HEK293 (cell line): ENCODE measurements at regions not wholly inside any gene's neighbourhood (a gene's known extent, or its start where the extent isn't known, plus 50 kb on each side); places are given as distances from the start of the nearest gene placed in this dataset.

ENCODE experiments used
- CTCF ChIA-PET: fragments of 350-600 bp; formaldehyde crosslinking; extraction: SDS; loops from one replicate; lab custom pipeline; 2021; ENCODE audit warnings: antibody characterized with exemption; lab: Yijun Ruan, JAX
- POLR2A ChIA-PET: fragments of 300-600 bp; formaldehyde crosslinking; extraction: SDS; loops from one replicate; lab custom pipeline; 2020; ENCODE audit warnings: antibody characterized with exemption, inconsistent platforms; lab: Yijun Ruan, JAX
- H3K27ac ChIP-seq: fragments of 200-500 bp; sonication (Bioruptor generic); 2 replicates; pipeline ENCODE4 v1.5.1; 2014; ENCODE audit warnings: low read depth, low read length, control low read depth, inconsistent platforms; ENCODE audit errors: extremely low read depth
- H3K36me3 ChIP-seq, 2 experiments: fragments of 200-500 bp in 1 of 2; sonication (Bioruptor generic) in 1 of 2; 1 replicate in 1 of 2; 2 replicates in 1 of 2; pipeline ENCODE4 v1.5.1; 2014 to 2017; ENCODE audit warnings: inconsistent platforms in 2 of 2, low read length in 2 of 2; ENCODE audit not compliant: control insufficient read depth in 2 of 2, insufficient read depth in 1 of 2
- H3K4me1 ChIP-seq: fragments of 200-500 bp; sonication (Bioruptor generic); 2 replicates; pipeline ENCODE4 v1.5.1; 2014; ENCODE audit warnings: mild to moderate bottlenecking, low read length, inconsistent platforms; ENCODE audit not compliant: control insufficient read depth, insufficient read depth
- H3K4me3 ChIP-seq: 2 replicates; pipeline ENCODE4 v1.5.1; 2011; ENCODE audit warnings: low read depth, mild to moderate bottlenecking, control low read depth, low read length, moderate library complexity
- H3K9me3 ChIP-seq: fragments of 200-500 bp; sonication (Bioruptor generic); 2 replicates; pipeline ENCODE4 v1.5.1; 2014; ENCODE audit warnings: low read depth, low read length, inconsistent platforms; ENCODE audit not compliant: control insufficient read depth, insufficient read depth
- FEZF1 ChIP-seq: fragments of 450-650 bp; formaldehyde crosslinking; IDR thresholded peaks from 2 replicates; pipeline ENCODE4 v1.5.1; 2016; ENCODE audit warnings: missing biosample characterization, missing genetic modification characterization
- GLIS1 ChIP-seq: fragments of 450-650 bp; formaldehyde crosslinking; IDR thresholded peaks from 2 replicates; pipeline ENCODE4 v1.5.1; 2016; ENCODE audit warnings: missing biosample characterization, missing genetic modification characterization
- KLF8 ChIP-seq: fragments of 450-650 bp; formaldehyde crosslinking; IDR thresholded peaks from 2 replicates; pipeline ENCODE4 v1.5.1; 2016; ENCODE audit warnings: missing biosample characterization, missing genetic modification characterization
- SP2 ChIP-seq: fragments of 450-650 bp; formaldehyde crosslinking; IDR thresholded peaks from 2 replicates; pipeline ENCODE4 v1.5.1; 2016; ENCODE audit warnings: missing biosample characterization, missing genetic modification characterization
- TCF7L2 ChIP-seq: IDR thresholded peaks from 2 replicates; pipeline ENCODE4 v1.6.1; 2011; ENCODE audit warnings: low read depth, mild to moderate bottlenecking, inconsistent platforms, low read length, moderate library complexity, borderline replicate concordance
- YY2 ChIP-seq: fragments of 450-650 bp; formaldehyde crosslinking; IDR thresholded peaks from 2 replicates; pipeline ENCODE4 v1.5.1; 2016; ENCODE audit warnings: missing biosample characterization, missing genetic modification characterization
- ZNF112 ChIP-seq: fragments of 450-650 bp; formaldehyde crosslinking; IDR thresholded peaks from 2 replicates; pipeline ENCODE4 v1.5.0; 2017; ENCODE audit warnings: missing biosample characterization, missing genetic modification characterization
- ZNF140 ChIP-seq: fragments of 450-650 bp; formaldehyde crosslinking; IDR thresholded peaks from 2 replicates; pipeline ENCODE4 v1.5.1; 2016; ENCODE audit warnings: missing biosample characterization, missing genetic modification characterization
- ZNF239 ChIP-seq: fragments of 450-650 bp; formaldehyde crosslinking; IDR thresholded peaks from 2 replicates; pipeline ENCODE4 v1.5.1; 2016; ENCODE audit warnings: missing biosample characterization, missing genetic modification characterization
- ZNF324 ChIP-seq: fragments of 450-650 bp; formaldehyde crosslinking; IDR thresholded peaks from 2 replicates; pipeline ENCODE4 v1.5.1; 2016; ENCODE audit warnings: missing biosample characterization, missing genetic modification characterization
- ZNF510 ChIP-seq: fragments of 450-650 bp; formaldehyde crosslinking; IDR thresholded peaks from 2 replicates; pipeline ENCODE4 v1.5.1; 2018; ENCODE audit warnings: mild to moderate bottlenecking, missing genetic modification characterization, missing biosample characterization; ENCODE audit not compliant: insufficient replicate concordance
- ZNF747 ChIP-seq: fragments of 450-650 bp; formaldehyde crosslinking; IDR thresholded peaks from 2 replicates; pipeline ENCODE4 v1.5.1; 2016; ENCODE audit warnings: missing biosample characterization, missing genetic modification characterization
- ZNF837 ChIP-seq: fragments of 450-650 bp; formaldehyde crosslinking; IDR thresholded peaks from 2 replicates; pipeline ENCODE4 v1.5.1; 2016; ENCODE audit warnings: missing biosample characterization, missing genetic modification characterization
- ZXDB ChIP-seq: fragments of 450-650 bp; formaldehyde crosslinking; IDR thresholded peaks from 2 replicates; pipeline ENCODE4 v1.5.1; 2016; ENCODE audit warnings: missing biosample characterization, missing genetic modification characterization
- TF ChIP-seq, protein P1 (sequence below): fragments of 450-650 bp; formaldehyde crosslinking; IDR thresholded peaks from 2 replicates; pipeline ENCODE4 v1.5.1; 2016; ENCODE audit warnings: missing biosample characterization, missing genetic modification characterization
- TF ChIP-seq, protein P2 (sequence below): fragments of 450-650 bp; formaldehyde crosslinking; IDR thresholded peaks from 2 replicates; pipeline ENCODE4 v1.5.1; 2016; ENCODE audit warnings: missing biosample characterization, missing genetic modification characterization
- TF ChIP-seq, protein P3 (sequence below): fragments of 450-650 bp; formaldehyde crosslinking; IDR thresholded peaks from 2 replicates; pipeline ENCODE4 v1.5.1; 2016; ENCODE audit warnings: missing biosample characterization, missing genetic modification characterization, borderline replicate concordance
- TF ChIP-seq, protein P4 (sequence below): fragments of 450-650 bp; formaldehyde crosslinking; IDR thresholded peaks from 2 replicates; pipeline ENCODE4 v1.5.1; 2016; ENCODE audit warnings: missing biosample characterization, missing genetic modification characterization
- TF ChIP-seq, protein P5 (sequence below): fragments of 450-650 bp; formaldehyde crosslinking; IDR thresholded peaks from 2 replicates; pipeline ENCODE4 v1.5.1; 2016; ENCODE audit warnings: missing biosample characterization, missing genetic modification characterization
- TF ChIP-seq, protein P6 (sequence below): fragments of 450-650 bp; formaldehyde crosslinking; IDR thresholded peaks from 2 replicates; pipeline ENCODE4 v1.5.1; 2016; ENCODE audit warnings: missing biosample characterization, missing genetic modification characterization, borderline replicate concordance
- TF ChIP-seq, protein P7 (sequence below): fragments of 450-650 bp; formaldehyde crosslinking; IDR thresholded peaks from 2 replicates; pipeline ENCODE4 v1.5.1; 2017; ENCODE audit warnings: missing biosample characterization, missing genetic modification characterization
- TF ChIP-seq, protein P8 (sequence below): fragments of 450-650 bp; formaldehyde crosslinking; IDR thresholded peaks from 2 replicates; pipeline ENCODE4; 2016; ENCODE audit warnings: missing biosample characterization, missing genetic modification characterization

DNA sequence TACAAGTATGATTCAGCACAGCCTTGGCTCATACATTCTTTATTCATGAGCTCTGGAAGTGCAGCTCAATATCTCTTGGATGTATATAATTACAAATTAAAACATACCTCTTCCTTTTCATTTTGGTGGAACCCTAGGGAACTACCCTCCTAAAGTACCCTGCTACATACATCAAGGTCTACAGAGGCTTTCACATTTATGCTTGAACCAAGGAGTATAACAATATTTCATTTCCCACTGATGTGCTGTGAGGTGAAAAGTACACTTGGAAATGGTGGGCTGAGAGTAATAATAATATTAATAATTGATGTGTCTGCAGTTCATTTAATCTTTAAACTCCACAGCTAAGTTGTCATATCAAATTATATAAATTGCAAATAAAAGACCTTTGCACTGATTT is 142.2 kb upstream of the LRRC3B start (continued):
- TF ChIP-seq, protein P1, sequence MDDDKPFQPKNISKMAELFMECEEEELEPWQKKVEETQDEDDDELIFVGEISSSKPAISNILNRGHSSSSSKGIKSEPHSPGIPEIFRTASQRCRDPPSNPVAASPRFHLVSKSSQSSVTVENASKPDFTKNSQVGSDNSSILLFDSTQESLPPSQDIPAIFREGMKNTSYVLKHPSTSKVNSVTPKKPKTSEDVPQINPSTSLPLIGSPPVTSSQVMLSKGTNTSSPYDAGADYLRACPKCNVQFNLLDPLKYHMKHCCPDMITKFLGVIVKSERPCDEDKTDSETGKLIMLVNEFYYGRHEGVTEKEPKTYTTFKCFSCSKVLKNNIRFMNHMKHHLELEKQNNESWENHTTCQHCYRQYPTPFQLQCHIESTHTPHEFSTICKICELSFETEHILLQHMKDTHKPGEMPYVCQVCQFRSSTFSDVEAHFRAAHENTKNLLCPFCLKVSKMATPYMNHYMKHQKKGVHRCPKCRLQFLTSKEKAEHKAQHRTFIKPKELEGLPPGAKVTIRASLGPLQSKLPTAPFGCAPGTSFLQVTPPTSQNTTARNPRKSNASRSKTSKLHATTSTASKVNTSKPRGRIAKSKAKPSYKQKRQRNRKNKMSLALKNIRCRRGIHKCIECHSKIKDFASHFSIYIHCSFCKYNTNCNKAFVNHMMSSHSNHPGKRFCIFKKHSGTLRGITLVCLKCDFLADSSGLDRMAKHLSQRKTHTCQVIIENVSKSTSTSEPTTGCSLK (tag by site-specific recombination) = no peak
- TF ChIP-seq TCF7L2 (no peak), KLF8 (tag by site-specific recombination) (no peak), FEZF1 (tag by site-specific recombination) (no peak), ZNF837 (no peak), SP2 (tag by site-specific recombination) (no peak)
- TF ChIP-seq, protein P2, sequence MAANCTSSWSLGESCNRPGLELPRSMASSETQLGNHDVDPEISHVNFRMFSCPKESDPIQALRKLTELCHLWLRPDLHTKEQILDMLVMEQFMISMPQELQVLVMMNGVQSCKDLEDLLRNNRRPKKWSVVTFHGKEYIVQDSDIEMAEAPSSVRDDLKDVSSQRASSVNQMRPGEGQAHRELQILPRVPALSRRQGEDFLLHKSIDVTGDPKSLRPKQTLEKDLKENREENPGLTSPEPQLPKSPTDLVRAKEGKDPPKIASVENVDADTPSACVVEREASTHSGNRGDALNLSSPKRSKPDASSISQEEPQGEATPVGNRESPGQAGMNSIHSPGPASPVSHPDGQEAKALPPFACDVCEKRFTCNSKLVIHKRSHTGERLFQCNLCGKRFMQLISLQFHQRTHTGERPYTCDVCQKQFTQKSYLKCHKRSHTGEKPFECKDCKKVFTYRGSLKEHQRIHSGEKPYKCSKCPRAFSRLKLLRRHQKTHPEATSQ (tag by site-specific recombination) = no peak

DNA sequence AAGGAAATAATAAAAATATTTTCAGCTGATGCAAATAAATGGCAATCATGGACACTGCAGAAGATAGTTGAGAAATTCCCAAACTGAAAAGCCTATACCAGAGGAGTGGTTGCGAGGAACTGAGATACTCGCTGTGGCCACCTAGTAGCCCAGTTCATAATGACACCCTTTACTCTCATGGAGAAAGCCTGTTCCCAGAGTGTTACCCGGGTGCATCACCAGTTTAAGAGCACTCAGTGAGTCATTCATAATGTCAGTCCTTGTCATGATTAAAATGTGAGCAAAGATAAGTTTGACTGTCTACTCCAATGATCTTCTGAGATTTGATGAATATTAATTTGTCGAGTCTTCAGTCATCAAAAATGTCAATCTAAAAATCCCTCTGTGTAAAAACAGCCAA is 138.4 kb upstream of the LRRC3B start:
- ChIA-PET CTCF (no interaction called here), POLR2A (no interaction called here)
- Histone ChIP-seq H3K4me1 (no peaks in the 10 kb centered on the region), H3K27ac (no peak overlapping the region), H3K36me3 (no peaks in the 10 kb centered on the region), H3K9me3 (no peaks in the 10 kb centered on the region), H3K4me3 (no peak overlapping the region)
- no peak for TF ChIP-seq GLIS1 (tag by site-specific recombination)
- no peak for TF ChIP-seq ZNF510 (tag by site-specific recombination)
- TF ChIP-seq ZNF239 (tag by site-specific recombination) = no peak
- TF ChIP-seq, protein P3, sequence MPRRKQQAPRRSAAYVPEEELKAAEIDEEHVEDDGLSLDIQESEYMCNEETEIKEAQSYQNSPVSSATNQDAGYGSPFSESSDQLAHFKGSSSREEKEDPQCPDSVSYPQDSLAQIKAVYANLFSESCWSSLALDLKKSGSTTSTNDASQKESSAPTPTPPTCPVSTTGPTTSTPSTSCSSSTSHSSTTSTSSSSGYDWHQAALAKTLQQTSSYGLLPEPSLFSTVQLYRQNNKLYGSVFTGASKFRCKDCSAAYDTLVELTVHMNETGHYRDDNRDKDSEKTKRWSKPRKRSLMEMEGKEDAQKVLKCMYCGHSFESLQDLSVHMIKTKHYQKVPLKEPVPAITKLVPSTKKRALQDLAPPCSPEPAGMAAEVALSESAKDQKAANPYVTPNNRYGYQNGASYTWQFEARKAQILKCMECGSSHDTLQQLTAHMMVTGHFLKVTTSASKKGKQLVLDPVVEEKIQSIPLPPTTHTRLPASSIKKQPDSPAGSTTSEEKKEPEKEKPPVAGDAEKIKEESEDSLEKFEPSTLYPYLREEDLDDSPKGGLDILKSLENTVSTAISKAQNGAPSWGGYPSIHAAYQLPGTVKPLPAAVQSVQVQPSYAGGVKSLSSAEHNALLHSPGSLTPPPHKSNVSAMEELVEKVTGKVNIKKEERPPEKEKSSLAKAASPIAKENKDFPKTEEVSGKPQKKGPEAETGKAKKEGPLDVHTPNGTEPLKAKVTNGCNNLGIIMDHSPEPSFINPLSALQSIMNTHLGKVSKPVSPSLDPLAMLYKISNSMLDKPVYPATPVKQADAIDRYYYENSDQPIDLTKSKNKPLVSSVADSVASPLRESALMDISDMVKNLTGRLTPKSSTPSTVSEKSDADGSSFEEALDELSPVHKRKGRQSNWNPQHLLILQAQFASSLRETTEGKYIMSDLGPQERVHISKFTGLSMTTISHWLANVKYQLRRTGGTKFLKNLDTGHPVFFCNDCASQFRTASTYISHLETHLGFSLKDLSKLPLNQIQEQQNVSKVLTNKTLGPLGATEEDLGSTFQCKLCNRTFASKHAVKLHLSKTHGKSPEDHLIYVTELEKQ (tag by site-specific recombination) = no peak
- no peak for TF ChIP-seq ZNF140
- TF ChIP-seq, protein P4, sequence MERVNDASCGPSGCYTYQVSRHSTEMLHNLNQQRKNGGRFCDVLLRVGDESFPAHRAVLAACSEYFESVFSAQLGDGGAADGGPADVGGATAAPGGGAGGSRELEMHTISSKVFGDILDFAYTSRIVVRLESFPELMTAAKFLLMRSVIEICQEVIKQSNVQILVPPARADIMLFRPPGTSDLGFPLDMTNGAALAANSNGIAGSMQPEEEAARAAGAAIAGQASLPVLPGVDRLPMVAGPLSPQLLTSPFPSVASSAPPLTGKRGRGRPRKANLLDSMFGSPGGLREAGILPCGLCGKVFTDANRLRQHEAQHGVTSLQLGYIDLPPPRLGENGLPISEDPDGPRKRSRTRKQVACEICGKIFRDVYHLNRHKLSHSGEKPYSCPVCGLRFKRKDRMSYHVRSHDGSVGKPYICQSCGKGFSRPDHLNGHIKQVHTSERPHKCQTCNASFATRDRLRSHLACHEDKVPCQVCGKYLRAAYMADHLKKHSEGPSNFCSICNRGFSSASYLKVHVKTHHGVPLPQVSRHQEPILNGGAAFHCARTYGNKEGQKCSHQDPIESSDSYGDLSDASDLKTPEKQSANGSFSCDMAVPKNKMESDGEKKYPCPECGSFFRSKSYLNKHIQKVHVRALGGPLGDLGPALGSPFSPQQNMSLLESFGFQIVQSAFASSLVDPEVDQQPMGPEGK (tag by site-specific recombination) = no peak
- TF ChIP-seq, protein P5, sequence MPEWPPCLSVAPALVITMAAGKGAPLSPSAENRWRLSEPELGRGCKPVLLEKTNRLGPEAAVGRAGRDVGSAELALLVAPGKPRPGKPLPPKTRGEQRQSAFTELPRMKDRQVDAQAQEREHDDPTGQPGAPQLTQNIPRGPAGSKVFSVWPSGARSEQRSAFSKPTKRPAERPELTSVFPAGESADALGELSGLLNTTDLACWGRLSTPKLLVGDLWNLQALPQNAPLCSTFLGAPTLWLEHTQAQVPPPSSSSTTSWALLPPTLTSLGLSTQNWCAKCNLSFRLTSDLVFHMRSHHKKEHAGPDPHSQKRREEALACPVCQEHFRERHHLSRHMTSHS (tag by site-specific recombination) = no peak
- TF ChIP-seq ZNF747 (tag by site-specific recombination) = no peak
- TF ChIP-seq, protein P6, sequence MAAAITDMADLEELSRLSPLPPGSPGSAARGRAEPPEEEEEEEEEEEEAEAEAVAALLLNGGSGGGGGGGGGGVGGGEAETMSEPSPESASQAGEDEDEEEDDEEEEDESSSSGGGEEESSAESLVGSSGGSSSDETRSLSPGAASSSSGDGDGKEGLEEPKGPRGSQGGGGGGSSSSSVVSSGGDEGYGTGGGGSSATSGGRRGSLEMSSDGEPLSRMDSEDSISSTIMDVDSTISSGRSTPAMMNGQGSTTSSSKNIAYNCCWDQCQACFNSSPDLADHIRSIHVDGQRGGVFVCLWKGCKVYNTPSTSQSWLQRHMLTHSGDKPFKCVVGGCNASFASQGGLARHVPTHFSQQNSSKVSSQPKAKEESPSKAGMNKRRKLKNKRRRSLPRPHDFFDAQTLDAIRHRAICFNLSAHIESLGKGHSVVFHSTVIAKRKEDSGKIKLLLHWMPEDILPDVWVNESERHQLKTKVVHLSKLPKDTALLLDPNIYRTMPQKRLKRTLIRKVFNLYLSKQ (tag by site-specific recombination) = no peak
- TF ChIP-seq, protein P7, sequence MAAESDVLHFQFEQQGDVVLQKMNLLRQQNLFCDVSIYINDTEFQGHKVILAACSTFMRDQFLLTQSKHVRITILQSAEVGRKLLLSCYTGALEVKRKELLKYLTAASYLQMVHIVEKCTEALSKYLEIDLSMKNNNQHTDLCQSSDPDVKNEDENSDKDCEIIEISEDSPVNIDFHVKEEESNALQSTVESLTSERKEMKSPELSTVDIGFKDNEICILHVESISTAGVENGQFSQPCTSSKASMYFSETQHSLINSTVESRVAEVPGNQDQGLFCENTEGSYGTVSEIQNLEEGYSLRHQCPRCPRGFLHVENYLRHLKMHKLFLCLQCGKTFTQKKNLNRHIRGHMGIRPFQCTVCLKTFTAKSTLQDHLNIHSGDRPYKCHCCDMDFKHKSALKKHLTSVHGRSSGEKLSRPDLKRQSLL = no peak
- TF ChIP-seq ZXDB = no peak
- TF ChIP-seq YY2 (tag by site-specific recombination) = no peak
- TF ChIP-seq, protein P8, sequence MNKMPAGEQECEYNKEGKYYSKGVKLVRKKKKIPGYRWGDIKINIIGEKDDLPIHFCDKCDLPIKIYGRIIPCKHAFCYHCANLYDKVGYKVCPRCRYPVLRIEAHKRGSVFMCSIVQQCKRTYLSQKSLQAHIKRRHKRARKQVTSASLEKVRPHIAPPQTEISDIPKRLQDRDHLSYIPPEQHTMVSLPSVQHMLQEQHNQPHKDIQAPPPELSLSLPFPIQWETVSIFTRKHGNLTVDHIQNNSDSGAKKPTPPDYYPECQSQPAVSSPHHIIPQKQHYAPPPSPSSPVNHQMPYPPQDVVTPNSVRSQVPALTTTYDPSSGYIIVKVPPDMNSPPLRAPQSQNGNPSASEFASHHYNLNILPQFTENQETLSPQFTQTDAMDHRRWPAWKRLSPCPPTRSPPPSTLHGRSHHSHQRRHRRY = no peak
- no peak for TF ChIP-seq ZNF112 (tag by site-specific recombination)
- TF ChIP-seq ZNF324 (tag by site-specific recombination) = no peak
